ENCODE measurements at regions not wholly inside any gene's neighbourhood (a gene's known extent, or its start where the extent isn't known, plus 50 kb on each side); places are given as distances from the start of the nearest gene placed in this dataset.

- ChIA-PET POLR2A (no interaction called here), CTCF (no interaction called here)
- no peaks in the 10 kb centered on the region for H3K4me1 Mint-ChIP-seq
- H3K9me3 ChIP-seq = no peaks in the 10 kb centered on the region
- H3K4me3 Mint-ChIP-seq = no peak overlapping the region
- WGBS (ENCODE audit: insufficient coverage) = no CpG with 5 or more reads among the region's 2 CpGs
- H3K9me3 Mint-ChIP-seq = peaks cover 0 to 14% (median 8%) of the 10 kb centered on the region in 3 donors
- H3K4me3 ChIP-seq (ENCODE audit: control insufficient read depth in 1 of 2, extremely low read depth in 1 of 2, low read length in 1 of 2) = no peak overlapping the region
- H3K27ac ChIP-seq (ENCODE audit: low read length) = no peak overlapping the region
- H3K27ac Mint-ChIP-seq = no peak overlapping the region
- DNase-seq (no peak), ATAC-seq (replicated peaks in 1 of 4) (no peak)
- H3K27me3 Mint-ChIP-seq = peaks cover 0 to 3% of the 10 kb centered on the region in 2 donors
- H3K4me1 ChIP-seq (ENCODE audit: control insufficient read depth in 1 of 2, extremely low read depth in 1 of 2, insufficient read depth in 2 of 2, low read length in 2 of 2) = no peaks in the 10 kb centered on the region
- no peaks in the 10 kb centered on the region for H3K27me3 ChIP-seq (replicated peaks in 1 of 2; ENCODE audit: control insufficient read depth in 2 of 2, extremely low read depth in 1 of 2, insufficient read depth in 2 of 2, low read length in 1 of 2)
- H3K36me3 ChIP-seq (ENCODE audit: control insufficient read depth in 2 of 2, extremely low read depth in 1 of 2, insufficient read depth in 1 of 2, low read length in 1 of 2) = no peaks in the 10 kb centered on the region
- no peaks in the 10 kb centered on the region for H3K36me3 Mint-ChIP-seq
Observed at GRCh38 chr3:24033818-24034217, 88.7 kb downstream of the NR1D2 start.

- H3K4me3 ChIP-seq (ENCODE audit: control insufficient read depth in 1 of 2, extremely low read depth in 1 of 2, low read length in 1 of 2) = no peak overlapping the region
- no peak for DNase-seq
- POLR2A ChIA-PET = no interaction called here
- CTCF ChIA-PET = no interaction called here
- no peak overlapping the region for H3K4me3 Mint-ChIP-seq
- peaks cover 0 to 14% (median 8%) of the 10 kb centered on the region in 3 donors for H3K9me3 Mint-ChIP-seq
- no peaks in the 10 kb centered on the region for H3K36me3 ChIP-seq (ENCODE audit: control insufficient read depth in 2 of 2, extremely low read depth in 1 of 2, insufficient read depth in 1 of 2, low read length in 1 of 2)
- H3K27me3 Mint-ChIP-seq = peaks cover 0 to 3% of the 10 kb centered on the region in 2 donors
- no peak for ATAC-seq (replicated peaks in 1 of 4)
- no peak overlapping the region for H3K27ac Mint-ChIP-seq
- no peaks in the 10 kb centered on the region for H3K4me1 ChIP-seq (ENCODE audit: control insufficient read depth in 1 of 2, extremely low read depth in 1 of 2, insufficient read depth in 2 of 2, low read length in 2 of 2)
- no peaks in the 10 kb centered on the region for H3K36me3 Mint-ChIP-seq
- no peaks in the 10 kb centered on the region for H3K27me3 ChIP-seq (replicated peaks in 1 of 2; ENCODE audit: control insufficient read depth in 2 of 2, extremely low read depth in 1 of 2, insufficient read depth in 2 of 2, low read length in 1 of 2)
- H3K4me1 Mint-ChIP-seq = no peaks in the 10 kb centered on the region
- no peaks in the 10 kb centered on the region for H3K9me3 ChIP-seq
- no peak overlapping the region for H3K27ac ChIP-seq (ENCODE audit: low read length)
Observed at GRCh38 chr3:24034464-24034863, 89.4 kb downstream of the NR1D2 start.

- Mint-ChIP-seq H3K36me3 (no peaks in the 10 kb centered on the region), H3K9me3 (peaks cover 0 to 7% (median 0%) of the 10 kb centered on the region in 3 donors), H3K4me1 (no peaks in the 10 kb centered on the region), H3K27ac (no peak overlapping the region), H3K27me3 (no peaks in the 10 kb centered on the region), H3K4me3 (no peak overlapping the region)
- no CpG with 5 or more reads among the region's 2 CpGs for WGBS (ENCODE audit: insufficient coverage)
- no peaks in the 10 kb centered on the region for H3K9me3 ChIP-seq
- POLR2A ChIA-PET = no interaction called here
- no peaks in the 10 kb centered on the region for H3K4me1 ChIP-seq (ENCODE audit: control insufficient read depth in 1 of 2, extremely low read depth in 1 of 2, insufficient read depth in 2 of 2, low read length in 2 of 2)
- no peak overlapping the region for H3K27ac ChIP-seq (ENCODE audit: low read length)
- no peak overlapping the region for H3K4me3 ChIP-seq (ENCODE audit: control insufficient read depth in 1 of 2, extremely low read depth in 1 of 2, low read length in 1 of 2)
- DNase-seq (no peak), ATAC-seq (replicated peaks in 1 of 4) (no peak)
- CTCF ChIA-PET = no interaction called here
- H3K27me3 ChIP-seq (replicated peaks in 1 of 2; ENCODE audit: control insufficient read depth in 2 of 2, extremely low read depth in 1 of 2, insufficient read depth in 2 of 2, low read length in 1 of 2) = no peaks in the 10 kb centered on the region
- H3K36me3 ChIP-seq (ENCODE audit: control insufficient read depth in 2 of 2, extremely low read depth in 1 of 2, insufficient read depth in 1 of 2, low read length in 1 of 2) = no peaks in the 10 kb centered on the region
Observed at GRCh38 chr3:24037971-24038370, 92.9 kb downstream of the NR1D2 start.

- Histone ChIP-seq H3K27ac (ENCODE audit: low read length) (no peak overlapping the region), H3K9me3 (no peaks in the 10 kb centered on the region), H3K4me1 (ENCODE audit: control insufficient read depth in 1 of 2, extremely low read depth in 1 of 2, insufficient read depth in 2 of 2, low read length in 2 of 2) (no peaks in the 10 kb centered on the region), H3K4me3 (ENCODE audit: control insufficient read depth in 1 of 2, extremely low read depth in 1 of 2, low read length in 1 of 2) (no peak overlapping the region), H3K36me3 (ENCODE audit: control insufficient read depth in 2 of 2, extremely low read depth in 1 of 2, insufficient read depth in 1 of 2, low read length in 1 of 2) (no peaks in the 10 kb centered on the region), H3K27me3 (replicated peaks in 1 of 2; ENCODE audit: control insufficient read depth in 2 of 2, extremely low read depth in 1 of 2, insufficient read depth in 2 of 2, low read length in 1 of 2) (no peaks in the 10 kb centered on the region)
- H3K36me3 Mint-ChIP-seq = no peaks in the 10 kb centered on the region
- no peaks in the 10 kb centered on the region for H3K27me3 Mint-ChIP-seq
- H3K9me3 Mint-ChIP-seq = no peaks in the 10 kb centered on the region
- no peaks in the 10 kb centered on the region for H3K4me1 Mint-ChIP-seq
- H3K4me3 Mint-ChIP-seq = no peak overlapping the region
- POLR2A ChIA-PET = no interaction called here
- no peak overlapping the region for H3K27ac Mint-ChIP-seq
- ATAC-seq (replicated peaks in 1 of 4) = no peak
- WGBS (ENCODE audit: insufficient coverage) = no CpG with 5 or more reads among the region's 3 CpGs
- DNase-seq = no peak
- CTCF ChIA-PET = no interaction called here
Observed at GRCh38 chr3:24040311-24040710, 95.2 kb downstream of the NR1D2 start.

GRCh38 chr3:24042174-24043059 is 97.3 kb downstream of the NR1D2 start:
- no peak for ATAC-seq (replicated peaks in 1 of 4)
- H3K36me3 Mint-ChIP-seq = no peaks in the 10 kb centered on the region
- peaks cover 0 to 4% of the 10 kb centered on the region in 2 experiments for H3K27me3 ChIP-seq (replicated peaks in 1 of 2; ENCODE audit: control insufficient read depth in 2 of 2, extremely low read depth in 1 of 2, insufficient read depth in 2 of 2, low read length in 1 of 2)
- CTCF ChIA-PET = no interaction called here
- no peak overlapping the region for H3K27ac Mint-ChIP-seq
- WGBS (ENCODE audit: insufficient coverage) = 67% methylated on average over 3 of the region's 10 CpGs
- H3K36me3 ChIP-seq (ENCODE audit: control insufficient read depth in 2 of 2, extremely low read depth in 1 of 2, insufficient read depth in 1 of 2, low read length in 1 of 2) = no peaks in the 10 kb centered on the region
- no peak overlapping the region for H3K27ac ChIP-seq (ENCODE audit: low read length)
- H3K9me3 Mint-ChIP-seq = no peaks in the 10 kb centered on the region
- H3K4me1 Mint-ChIP-seq = no peaks in the 10 kb centered on the region
- no peaks in the 10 kb centered on the region for H3K4me1 ChIP-seq (ENCODE audit: control insufficient read depth in 1 of 2, extremely low read depth in 1 of 2, insufficient read depth in 2 of 2, low read length in 2 of 2)
- H3K27me3 Mint-ChIP-seq = no peaks in the 10 kb centered on the region
- POLR2A ChIA-PET = no interaction called here
- no peaks in the 10 kb centered on the region for H3K9me3 ChIP-seq
- H3K4me3 ChIP-seq (ENCODE audit: control insufficient read depth in 1 of 2, extremely low read depth in 1 of 2, low read length in 1 of 2) = no peak overlapping the region
- H3K4me3 Mint-ChIP-seq = no peak overlapping the region
- DNase-seq = no peak

GRCh38 chr3:24043168-24043567 is 98.1 kb downstream of the NR1D2 start:
- Mint-ChIP-seq H3K27me3 (no peaks in the 10 kb centered on the region), H3K36me3 (no peaks in the 10 kb centered on the region), H3K4me3 (no peak overlapping the region), H3K9me3 (no peaks in the 10 kb centered on the region), H3K27ac (no peak overlapping the region), H3K4me1 (no peaks in the 10 kb centered on the region)
- ChIA-PET POLR2A (interaction anchor here in 1 of 2 donors (0.6 kb wide), 1 partner anchor 576 kb away, joined by 3 read pairs; no protein-coding TSS in a partner anchor), CTCF (no interaction called here)
- H3K27ac ChIP-seq (ENCODE audit: low read length) = no peak overlapping the region
- H3K36me3 ChIP-seq (ENCODE audit: control insufficient read depth in 2 of 2, extremely low read depth in 1 of 2, insufficient read depth in 1 of 2, low read length in 1 of 2) = no peaks in the 10 kb centered on the region
- H3K4me1 ChIP-seq (ENCODE audit: control insufficient read depth in 1 of 2, extremely low read depth in 1 of 2, insufficient read depth in 2 of 2, low read length in 2 of 2) = no peaks in the 10 kb centered on the region
- DNase-seq (no peak), ATAC-seq (replicated peaks in 1 of 4) (no peak)
- H3K27me3 ChIP-seq (replicated peaks in 1 of 2; ENCODE audit: control insufficient read depth in 2 of 2, extremely low read depth in 1 of 2, insufficient read depth in 2 of 2, low read length in 1 of 2) = peaks cover 0 to 4% of the 10 kb centered on the region in 2 experiments
- no peaks in the 10 kb centered on the region for H3K9me3 ChIP-seq
- no peak overlapping the region for H3K4me3 ChIP-seq (ENCODE audit: control insufficient read depth in 1 of 2, extremely low read depth in 1 of 2, low read length in 1 of 2)
- 83% methylated on average over 2 of the region's 4 CpGs for WGBS (ENCODE audit: insufficient coverage)

All from T-cell (primary cell).